ENCODE measurements at regions not wholly inside any gene's neighbourhood (a gene's known extent, or its start where the extent isn't known, plus 50 kb on each side); places are given as distances from the start of the nearest gene placed in this dataset.

DNA sequence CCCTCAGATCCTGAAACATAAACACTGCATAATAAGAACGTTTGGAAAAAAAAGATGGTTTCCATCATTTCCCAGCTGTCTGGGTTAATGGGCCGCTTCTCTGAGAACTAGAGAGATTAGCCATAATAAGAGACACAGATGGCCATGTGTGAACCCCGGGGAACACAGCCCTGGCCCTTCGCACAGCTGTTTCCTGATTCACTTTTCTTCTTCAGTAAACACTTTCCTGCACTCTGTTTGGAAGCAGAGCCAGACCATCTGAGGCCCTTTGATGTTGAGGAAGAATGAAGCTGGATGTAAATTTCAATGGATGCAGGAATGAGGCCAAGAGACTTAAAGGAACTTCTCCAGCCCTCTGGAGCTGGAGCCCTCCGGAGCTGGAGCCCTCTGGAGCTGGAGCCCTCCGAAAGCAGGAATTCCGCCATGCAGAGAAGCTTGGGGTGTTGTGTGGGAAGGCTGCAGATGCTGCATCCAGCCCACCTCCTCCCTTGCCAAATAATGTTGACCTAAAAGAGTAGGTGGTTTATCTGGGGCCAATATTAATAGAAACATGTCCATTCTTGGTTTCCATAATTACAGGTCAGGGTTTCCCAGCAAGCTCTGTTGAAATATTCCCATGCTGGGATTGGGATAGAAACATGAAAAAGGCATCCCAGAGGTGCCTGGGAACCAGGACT lies 218.9 kb downstream of the NXNL2 start:
- TF ChIP-seq, protein P1, sequence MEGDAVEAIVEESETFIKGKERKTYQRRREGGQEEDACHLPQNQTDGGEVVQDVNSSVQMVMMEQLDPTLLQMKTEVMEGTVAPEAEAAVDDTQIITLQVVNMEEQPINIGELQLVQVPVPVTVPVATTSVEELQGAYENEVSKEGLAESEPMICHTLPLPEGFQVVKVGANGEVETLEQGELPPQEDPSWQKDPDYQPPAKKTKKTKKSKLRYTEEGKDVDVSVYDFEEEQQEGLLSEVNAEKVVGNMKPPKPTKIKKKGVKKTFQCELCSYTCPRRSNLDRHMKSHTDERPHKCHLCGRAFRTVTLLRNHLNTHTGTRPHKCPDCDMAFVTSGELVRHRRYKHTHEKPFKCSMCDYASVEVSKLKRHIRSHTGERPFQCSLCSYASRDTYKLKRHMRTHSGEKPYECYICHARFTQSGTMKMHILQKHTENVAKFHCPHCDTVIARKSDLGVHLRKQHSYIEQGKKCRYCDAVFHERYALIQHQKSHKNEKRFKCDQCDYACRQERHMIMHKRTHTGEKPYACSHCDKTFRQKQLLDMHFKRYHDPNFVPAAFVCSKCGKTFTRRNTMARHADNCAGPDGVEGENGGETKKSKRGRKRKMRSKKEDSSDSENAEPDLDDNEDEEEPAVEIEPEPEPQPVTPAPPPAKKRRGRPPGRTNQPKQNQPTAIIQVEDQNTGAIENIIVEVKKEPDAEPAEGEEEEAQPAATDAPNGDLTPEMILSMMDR (IDR thresholded peaks at IDR 0.05; ENCODE audit: insufficient read depth, low read depth, low read length, missing control alignments): no peak
- H3K4me3 ChIP-seq (ENCODE audit: low read depth, low read length): no peak overlapping the region
- no peak for DNase-seq (ENCODE audit: low read depth)

- no peak for DNase-seq (ENCODE audit: low read depth)
- TF ChIP-seq, protein P1 (IDR thresholded peaks at IDR 0.05; ENCODE audit: insufficient read depth, low read depth, low read length, missing control alignments): no peak
- H3K4me3 ChIP-seq (ENCODE audit: low read depth, low read length): no peak overlapping the region
Observed at GRCh38 chr9:88754452-88754851, 219.5 kb downstream of the NXNL2 start.

GRCh38 chr9:88754886-88755285 lies 219.9 kb downstream of the NXNL2 start:
- H3K4me3 ChIP-seq (ENCODE audit: low read depth, low read length): no peak overlapping the region
- TF ChIP-seq, protein P1 (IDR thresholded peaks at IDR 0.05; ENCODE audit: insufficient read depth, low read depth, low read length, missing control alignments): no peak
- DNase-seq (ENCODE audit: low read depth): no peak

GRCh38 chr9:88757406-88758010 lies 222.5 kb downstream of the NXNL2 start:
- TF ChIP-seq, protein P1 (IDR thresholded peaks at IDR 0.05; ENCODE audit: insufficient read depth, low read depth, low read length, missing control alignments): no peak
- no peak for DNase-seq (ENCODE audit: low read depth)

GRCh38 chr9:88759364-88759763 lies 224.4 kb downstream of the NXNL2 start:
- DNase-seq (ENCODE audit: low read depth): no peak
- H3K4me3 ChIP-seq (ENCODE audit: low read depth, low read length): no peak overlapping the region
- TF ChIP-seq, protein P1 (IDR thresholded peaks at IDR 0.05; ENCODE audit: insufficient read depth, low read depth, low read length, missing control alignments): no peak

More at GRCh38 chr9:88757406-88758010, 222.5 kb downstream of the NXNL2 start:
- no peak overlapping the region for H3K4me3 ChIP-seq (ENCODE audit: low read depth, low read length)

DNA sequence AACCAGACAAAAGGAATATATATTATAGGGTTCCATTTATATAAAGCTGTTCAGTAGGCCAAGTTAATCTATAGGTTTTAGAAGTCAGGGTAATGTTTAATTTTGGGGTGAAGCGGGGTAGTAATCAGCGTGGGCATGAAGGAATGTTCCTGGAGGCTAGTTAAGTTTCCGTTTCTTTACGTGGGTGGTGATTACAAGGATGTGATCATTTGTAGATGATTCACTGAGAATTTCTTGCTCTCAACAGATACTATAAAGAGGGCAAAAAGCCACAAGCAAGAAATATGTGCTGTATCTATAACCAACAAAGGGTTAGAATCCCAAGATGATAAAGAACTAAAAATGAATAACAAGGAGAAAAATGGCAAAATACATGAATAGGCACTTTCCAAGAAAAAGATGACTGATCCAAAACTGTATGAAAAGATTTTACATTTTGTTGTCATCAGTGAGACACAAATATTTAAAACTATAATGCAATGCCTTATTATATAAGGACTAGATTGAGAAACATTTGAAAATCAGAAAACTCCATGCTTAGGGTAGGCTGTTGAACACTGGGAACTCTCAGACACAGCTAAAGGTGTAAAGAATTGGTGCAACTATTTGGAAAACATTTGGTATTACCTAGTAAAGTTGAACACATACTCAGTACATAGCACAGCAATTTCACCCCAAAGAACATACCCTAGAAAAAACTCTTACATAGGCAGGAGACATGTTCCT lies 224.3 kb upstream of the S1PR3 start:
- DNase-seq (ENCODE audit: low read depth): no peak
- TF ChIP-seq, protein P1 (IDR thresholded peaks at IDR 0.05; ENCODE audit: insufficient read depth, low read depth, low read length, missing control alignments): no peak
- no peak overlapping the region for H3K4me3 ChIP-seq (ENCODE audit: low read depth, low read length)

Data from GM12865 (cell line).